ENCODE measurements at regions not wholly inside any gene's neighbourhood (a gene's known extent, or its start where the extent isn't known, plus 50 kb on each side); places are given as distances from the start of the nearest gene placed in this dataset.
"Not testable (repeated sequence)": the region's sequence is repeated elsewhere in the genome, so short reads cannot be mapped to it uniquely, and the experiment has no call there.

- ChIA-PET CTCF (interaction anchor here (0.8 kb wide), 1 partner anchor 16 kb away, joined by 3 read pairs; no protein-coding TSS in a partner anchor), POLR2A (no interaction called here)
- no peak for TF ChIP-seq CTCF (IDR thresholded peaks at IDR 0.05; ENCODE audit: control extremely low read depth, extremely low read depth, low read depth, missing control alignments)
- DNase-seq (ENCODE audit: extremely low spot score): no peak
These were observed 129.2 kb downstream of the BOD1 start for GRCh38 chr5:173487300-173487699.

GRCh38 chr5:173486355-173487225 is 129.9 kb downstream of the BOD1 start:
- no peak for TF ChIP-seq CTCF (IDR thresholded peaks at IDR 0.05; ENCODE audit: control extremely low read depth, extremely low read depth, low read depth, missing control alignments)
- no peak for DNase-seq (ENCODE audit: extremely low spot score)
- POLR2A ChIA-PET: no interaction called here
- CTCF ChIA-PET: interaction anchor here (1.8 kb wide), 1 partner anchor 12 kb away, joined by 5 read pairs; no protein-coding TSS in a partner anchor

- ChIA-PET CTCF (interaction anchor here (1.8 kb wide), 1 partner anchor 10 kb away, joined by 5 read pairs; no protein-coding TSS in a partner anchor), POLR2A (no interaction called here)
- no peak for TF ChIP-seq CTCF (IDR thresholded peaks at IDR 0.05; ENCODE audit: control extremely low read depth, extremely low read depth, low read depth, missing control alignments)
- DNase-seq (ENCODE audit: extremely low spot score): no peak
These were observed 131.9 kb downstream of the BOD1 start for GRCh38 chr5:173484569-173484968.

GRCh38 chr5:173483599-173483998 is 132.9 kb downstream of the BOD1 start:
- DNase-seq (ENCODE audit: extremely low spot score); POLR2A ChIA-PET; CTCF ChIA-PET: not testable (repeated sequence)

GRCh38 chr5:173483160-173483559 is 133.3 kb downstream of the BOD1 start:
- TF ChIP-seq CTCF (IDR thresholded peaks at IDR 0.05; ENCODE audit: control extremely low read depth, extremely low read depth, low read depth, missing control alignments): no peak
- ChIA-PET POLR2A (no interaction called here), CTCF (no interaction called here)
- DNase-seq (ENCODE audit: extremely low spot score): no peak

- TF ChIP-seq CTCF (IDR thresholded peaks at IDR 0.05; ENCODE audit: control extremely low read depth, extremely low read depth, low read depth, missing control alignments): no peak
- ChIA-PET CTCF (no interaction called here), POLR2A (no interaction called here)
- DNase-seq (ENCODE audit: extremely low spot score): no peak
These were observed 134.6 kb downstream of the BOD1 start for GRCh38 chr5:173481821-173482220.

GRCh38 chr5:173480896-173481295 is 135.6 kb downstream of the BOD1 start:
- POLR2A ChIA-PET: no interaction called here

More at GRCh38 chr5:173480896-173481295, 135.6 kb downstream of the BOD1 start:
- CTCF ChIA-PET: no interaction called here
- TF ChIP-seq CTCF (IDR thresholded peaks at IDR 0.05; ENCODE audit: control extremely low read depth, extremely low read depth, low read depth, missing control alignments): no peak
- no peak for DNase-seq (ENCODE audit: extremely low spot score)

Data from GM10248 (cell line).